ENCODE measurements at regions not wholly inside any gene's neighbourhood (a gene's known extent, or its start where the extent isn't known, plus 50 kb on each side); places are given as distances from the start of the nearest gene placed in this dataset.

- no peaks in the 10 kb centered on the region for H3K9me3 ChIP-seq
- H3K27ac ChIP-seq: no peak overlapping the region
- DNase-seq (no peak), ATAC-seq (ENCODE audit: low FRiP score in 2 of 2) (no peak)
- H3K4me1 ChIP-seq: no peaks in the 10 kb centered on the region
- WGBS, 2 donors: 79 to 86% methylated on average over 4 of the region's 4 CpGs
- no peaks in the 10 kb centered on the region for H3K27me3 ChIP-seq
- no peak for TF ChIP-seq EP300 (IDR thresholded peaks at IDR 0.05)
- TF ChIP-seq, protein P1, sequence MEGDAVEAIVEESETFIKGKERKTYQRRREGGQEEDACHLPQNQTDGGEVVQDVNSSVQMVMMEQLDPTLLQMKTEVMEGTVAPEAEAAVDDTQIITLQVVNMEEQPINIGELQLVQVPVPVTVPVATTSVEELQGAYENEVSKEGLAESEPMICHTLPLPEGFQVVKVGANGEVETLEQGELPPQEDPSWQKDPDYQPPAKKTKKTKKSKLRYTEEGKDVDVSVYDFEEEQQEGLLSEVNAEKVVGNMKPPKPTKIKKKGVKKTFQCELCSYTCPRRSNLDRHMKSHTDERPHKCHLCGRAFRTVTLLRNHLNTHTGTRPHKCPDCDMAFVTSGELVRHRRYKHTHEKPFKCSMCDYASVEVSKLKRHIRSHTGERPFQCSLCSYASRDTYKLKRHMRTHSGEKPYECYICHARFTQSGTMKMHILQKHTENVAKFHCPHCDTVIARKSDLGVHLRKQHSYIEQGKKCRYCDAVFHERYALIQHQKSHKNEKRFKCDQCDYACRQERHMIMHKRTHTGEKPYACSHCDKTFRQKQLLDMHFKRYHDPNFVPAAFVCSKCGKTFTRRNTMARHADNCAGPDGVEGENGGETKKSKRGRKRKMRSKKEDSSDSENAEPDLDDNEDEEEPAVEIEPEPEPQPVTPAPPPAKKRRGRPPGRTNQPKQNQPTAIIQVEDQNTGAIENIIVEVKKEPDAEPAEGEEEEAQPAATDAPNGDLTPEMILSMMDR (IDR thresholded peaks at IDR 0.05): no peak
- no peak for TF ChIP-seq POLR2A (IDR thresholded peaks at IDR 0.05)
- TF ChIP-seq POLR2AphosphoS5 (IDR thresholded peaks at IDR 0.05): no peak
- no peaks in the 10 kb centered on the region for H3K36me3 ChIP-seq
- no peak overlapping the region for H3K4me3 ChIP-seq
Measured at GRCh38 chr10:52706332-52707070, 66.1 kb downstream of the MBL2 start.

All from upper lobe of left lung (tissue), 6 donors.